Activated B cell treated with CpG ODN at 0.5 μM for 24 hours (primary cell): ENCODE measurements at regions not wholly inside any gene's neighbourhood (a gene's known extent, or its start where the extent isn't known, plus 50 kb on each side); places are given as distances from the start of the nearest gene placed in this dataset.

Source experiments
- ATAC-seq: fragments of 200-7000 bp; cut with Tn5 transposase; one replicate; pipeline ENCODE4 v1.10.0; 2021; ENCODE audit warnings: low read depth, mild to moderate bottlenecking, moderate library complexity
- CTCF ChIA-PET: fragments of 350-600 bp; sonication (Branson Sonifier 250); formaldehyde crosslinking; loops from one replicate; lab custom pipeline; 2021; ENCODE audit warnings: antibody characterized with exemption; lab: Charles Lee
- POLR2A ChIA-PET: fragments of 350-600 bp; sonication (Branson Sonifier 250); formaldehyde crosslinking; loops from one replicate; lab custom pipeline; 2021; ENCODE audit warnings: antibody characterized with exemption; lab: Charles Lee
- DNase-seq: peaks from one replicate; pipeline ENCODE4 v3.0.0; 2022
- H3K27ac Mint-ChIP-seq: one replicate; pipeline ENCODE4 v1.8.0; 2020; ENCODE audit warnings: mixed read lengths
- H3K27me3 Mint-ChIP-seq: one replicate; pipeline ENCODE4 v1.8.0; 2021; ENCODE audit warnings: mixed read lengths
- H3K36me3 Mint-ChIP-seq: one replicate; pipeline ENCODE4 v1.8.0; 2021; ENCODE audit warnings: low read depth, mixed read lengths
- H3K4me1 Mint-ChIP-seq: one replicate; pipeline ENCODE4 v1.8.0; 2021; ENCODE audit warnings: mixed read lengths
- H3K4me3 Mint-ChIP-seq: one replicate; pipeline ENCODE4 v1.8.0; 2020; ENCODE audit warnings: mild to moderate bottlenecking, mixed read lengths
- H3K9me3 Mint-ChIP-seq: one replicate; pipeline ENCODE4 v1.8.0; 2020; ENCODE audit warnings: mixed read lengths
- intact Hi-C: fragments of 100-400 bp; cut with micrococcal nuclease; formaldehyde crosslinking; loops from one replicate; pipeline ENCODE4 v1.15.1; 2024
- TF ChIP-seq, protein P1 (sequence below): fragments of 200-600 bp; IDR thresholded peaks from one replicate; pipeline ENCODE4 v1.8.0; 2022; ENCODE audit warnings: antibody characterized with exemption, mild to moderate bottlenecking

DNA sequence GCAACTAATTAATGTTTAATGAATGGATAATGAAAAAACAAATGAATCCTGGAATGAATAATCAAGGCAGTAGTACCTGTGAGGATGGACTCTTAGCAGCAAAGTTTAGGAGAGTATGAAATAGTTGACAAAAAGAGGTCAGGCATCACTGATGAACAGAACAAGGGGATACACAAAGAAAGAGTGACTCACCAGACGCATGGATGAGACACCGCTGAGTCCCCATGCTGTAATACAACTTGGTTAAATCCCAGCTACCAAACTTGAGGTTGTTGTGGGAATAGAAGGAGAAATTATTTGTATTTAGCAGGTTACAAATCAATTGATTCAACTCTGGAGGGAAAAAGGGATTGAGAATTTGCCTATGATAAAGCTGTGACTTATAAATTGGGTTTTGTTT, 976.9 kb upstream of the TENM4 start:
- no peaks in the 10 kb centered on the region for H3K36me3 Mint-ChIP-seq
- TF ChIP-seq, protein P1, sequence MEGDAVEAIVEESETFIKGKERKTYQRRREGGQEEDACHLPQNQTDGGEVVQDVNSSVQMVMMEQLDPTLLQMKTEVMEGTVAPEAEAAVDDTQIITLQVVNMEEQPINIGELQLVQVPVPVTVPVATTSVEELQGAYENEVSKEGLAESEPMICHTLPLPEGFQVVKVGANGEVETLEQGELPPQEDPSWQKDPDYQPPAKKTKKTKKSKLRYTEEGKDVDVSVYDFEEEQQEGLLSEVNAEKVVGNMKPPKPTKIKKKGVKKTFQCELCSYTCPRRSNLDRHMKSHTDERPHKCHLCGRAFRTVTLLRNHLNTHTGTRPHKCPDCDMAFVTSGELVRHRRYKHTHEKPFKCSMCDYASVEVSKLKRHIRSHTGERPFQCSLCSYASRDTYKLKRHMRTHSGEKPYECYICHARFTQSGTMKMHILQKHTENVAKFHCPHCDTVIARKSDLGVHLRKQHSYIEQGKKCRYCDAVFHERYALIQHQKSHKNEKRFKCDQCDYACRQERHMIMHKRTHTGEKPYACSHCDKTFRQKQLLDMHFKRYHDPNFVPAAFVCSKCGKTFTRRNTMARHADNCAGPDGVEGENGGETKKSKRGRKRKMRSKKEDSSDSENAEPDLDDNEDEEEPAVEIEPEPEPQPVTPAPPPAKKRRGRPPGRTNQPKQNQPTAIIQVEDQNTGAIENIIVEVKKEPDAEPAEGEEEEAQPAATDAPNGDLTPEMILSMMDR = no peak
- H3K9me3 Mint-ChIP-seq = peaks cover 4% of the 10 kb centered on the region
- H3K27ac Mint-ChIP-seq = no peak overlapping the region
- no peaks in the 10 kb centered on the region for H3K4me1 Mint-ChIP-seq
- no peak overlapping the region for H3K4me3 Mint-ChIP-seq
- H3K27me3 Mint-ChIP-seq = no peaks in the 10 kb centered on the region
- no peak for DNase-seq
- no peak for ATAC-seq
- CTCF ChIA-PET = no interaction called here
- POLR2A ChIA-PET = no interaction called here
- intact Hi-C loops = no loop called here

DNA sequence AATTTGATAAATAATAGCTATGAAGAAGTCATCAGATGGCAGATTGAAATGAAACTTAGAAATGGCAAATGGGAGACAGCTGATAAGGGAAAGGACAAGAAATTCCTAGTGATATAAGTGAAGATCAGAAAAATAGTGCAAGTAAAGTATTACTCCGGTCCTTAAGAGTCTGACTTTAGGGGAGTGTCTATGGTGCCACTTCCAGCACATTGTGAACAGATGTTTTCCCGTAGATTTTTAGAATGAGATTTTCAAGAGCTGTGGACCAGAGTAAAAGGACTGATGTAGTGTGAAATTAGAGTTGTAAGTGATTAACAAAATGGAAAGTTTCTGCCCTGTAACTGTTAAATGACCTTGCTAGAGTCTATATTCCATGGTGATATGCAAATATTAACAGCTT, 974.8 kb upstream of the TENM4 start:
- Mint-ChIP-seq H3K9me3 (peaks cover 10% of the 10 kb centered on the region), H3K4me3 (no peak overlapping the region), H3K36me3 (no peaks in the 10 kb centered on the region), H3K4me1 (no peaks in the 10 kb centered on the region), H3K27me3 (no peaks in the 10 kb centered on the region), H3K27ac (no peak overlapping the region)
- TF ChIP-seq, protein P1 = no peak
- ATAC-seq (no peak), DNase-seq (no peak)
- ChIA-PET CTCF (no interaction called here), POLR2A (no interaction called here)
- intact Hi-C loops = no loop called here

DNA sequence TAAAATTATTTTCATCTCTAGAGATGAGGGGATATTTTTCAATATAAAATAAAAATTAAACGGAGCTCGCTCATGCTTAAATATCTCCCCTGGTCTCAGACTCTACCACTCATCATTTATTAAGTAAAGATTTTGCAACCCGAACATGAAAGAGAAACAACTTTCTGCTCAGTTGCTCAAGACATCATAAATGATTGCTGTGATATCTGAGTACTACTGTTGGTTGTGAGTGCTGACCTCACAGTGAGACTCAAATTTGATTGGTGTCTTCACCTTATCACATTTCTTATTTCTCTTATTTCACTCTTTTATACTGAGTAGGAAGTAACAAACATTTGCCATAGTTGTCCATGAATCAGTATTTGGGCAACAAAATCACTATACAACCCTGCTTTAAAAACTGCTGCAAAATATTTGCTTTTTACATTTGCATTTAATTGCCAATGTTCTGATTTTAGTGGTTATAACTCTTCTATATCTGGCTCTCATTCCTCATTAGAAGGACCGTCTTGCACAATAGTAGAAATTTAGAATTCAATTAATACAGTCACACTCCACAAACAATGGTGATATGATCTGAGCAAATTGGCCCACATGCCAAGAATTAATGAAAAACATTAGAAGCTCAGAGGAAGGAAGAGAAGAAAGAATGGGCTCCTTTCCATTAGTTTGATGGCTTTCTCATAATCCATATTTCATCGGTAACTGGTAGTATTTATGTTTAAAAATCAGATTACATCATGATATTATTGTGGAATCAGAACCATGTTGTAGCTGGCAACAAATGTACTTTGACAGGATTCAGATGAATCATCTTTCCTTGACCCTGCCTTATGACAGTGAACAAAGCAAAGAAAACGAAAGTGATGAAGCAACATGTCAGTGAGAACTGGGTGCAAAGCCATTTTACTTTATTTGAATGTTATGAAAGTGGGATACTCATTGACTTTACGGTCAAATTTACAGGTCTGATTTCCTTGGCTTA, 973.6 kb upstream of the TENM4 start:
- no peak for ATAC-seq
- Mint-ChIP-seq H3K27me3 (no peaks in the 10 kb centered on the region), H3K4me3 (no peak overlapping the region), H3K4me1 (no peaks in the 10 kb centered on the region), H3K36me3 (no peaks in the 10 kb centered on the region), H3K27ac (no peak overlapping the region), H3K9me3 (peaks cover 14% of the 10 kb centered on the region)
- TF ChIP-seq, protein P1 = no peak
- ChIA-PET CTCF (no interaction called here), POLR2A (no interaction called here)
- no peak for DNase-seq
- intact Hi-C loops = no loop called here

DNA sequence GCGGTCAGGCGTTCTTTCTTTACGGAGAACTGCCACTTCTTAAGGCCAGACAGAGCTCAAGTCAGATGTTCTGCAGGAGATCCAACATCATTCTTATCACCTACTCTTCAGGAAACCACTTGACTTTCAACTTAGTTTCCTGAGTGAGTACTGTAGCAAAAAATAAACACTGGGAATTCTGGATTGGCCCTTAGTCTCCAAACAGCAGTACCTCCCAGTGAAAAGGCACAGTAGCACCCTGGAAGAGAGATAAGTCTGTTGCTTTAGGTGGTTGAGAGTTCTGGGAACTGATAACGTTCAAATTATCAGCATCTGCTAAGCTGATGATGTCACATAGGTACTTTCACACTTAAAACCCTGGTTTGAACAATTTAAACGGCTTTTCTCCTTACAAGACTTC, 971.8 kb upstream of the TENM4 start:
- TF ChIP-seq, protein P1 = no peak
- intact Hi-C loops = no loop called here
- Mint-ChIP-seq H3K4me1 (no peaks in the 10 kb centered on the region), H3K4me3 (no peak overlapping the region), H3K36me3 (no peaks in the 10 kb centered on the region), H3K27ac (no peak overlapping the region), H3K9me3 (peaks cover 16% of the 10 kb centered on the region), H3K27me3 (no peaks in the 10 kb centered on the region)
- DNase-seq (no peak), ATAC-seq (no peak)
- CTCF ChIA-PET = no interaction called here
- POLR2A ChIA-PET = no interaction called here

DNA sequence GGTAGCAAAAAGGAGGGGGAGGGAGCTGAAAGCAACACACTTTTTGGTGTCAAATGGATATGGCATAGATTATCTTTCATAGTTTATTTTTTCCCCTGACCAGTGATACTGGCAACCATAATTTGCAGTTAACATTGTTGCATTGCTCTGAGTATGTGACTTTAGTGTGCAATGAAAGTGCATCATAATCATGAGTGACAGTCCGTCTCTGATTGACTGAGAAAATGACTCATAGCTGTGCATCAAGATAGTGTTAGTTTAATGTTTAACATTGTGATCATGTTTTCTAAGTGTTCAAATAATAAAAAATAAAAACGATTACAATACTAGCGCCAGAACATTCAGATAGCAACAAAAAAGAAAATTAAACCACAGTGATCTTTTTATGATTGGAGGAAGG, 952.4 kb upstream of the TENM4 start:
- DNase-seq = no peak
- Mint-ChIP-seq H3K9me3 (peaks cover 5% of the 10 kb centered on the region), H3K27me3 (no peaks in the 10 kb centered on the region), H3K4me1 (no peaks in the 10 kb centered on the region), H3K4me3 (no peak overlapping the region), H3K36me3 (no peaks in the 10 kb centered on the region), H3K27ac (no peak overlapping the region)
- ATAC-seq = no peak
- ChIA-PET CTCF (no interaction called here), POLR2A (no interaction called here)
- intact Hi-C loops = no loop called here
- TF ChIP-seq, protein P1 = no peak
